ENCODE measurements at regions not wholly inside any gene's neighbourhood (a gene's known extent, or its start where the extent isn't known, plus 50 kb on each side); places are given as distances from the start of the nearest gene placed in this dataset.

GRCh38 chr9:78590068-78590467, 293.1 kb downstream of the PSAT1 start:
- TF ChIP-seq GATA2 (IDR thresholded peaks at IDR 0.05; ENCODE audit: low read depth, low read length) (no peak), GATA3 (IDR thresholded peaks at IDR 0.05; ENCODE audit: low read depth, low read length) (no peak)

All from SH-SY5Y (cell line).